Adrenal gland (tissue), 9 donors: ENCODE measurements at regions not wholly inside any gene's neighbourhood (a gene's known extent, or its start where the extent isn't known, plus 50 kb on each side); places are given as distances from the start of the nearest gene placed in this dataset.

Experiments
- DNase-seq, 7 donors: peaks; one replicate each; pipeline ENCODE4 v3.0.0-alpha.2; 2019 to 2020
- H3K27ac ChIP-seq, 5 donors: fragments of 200-600 bp; sonication (generic) in 4 of 5; 1 replicate in 3 of 5; 2 replicates in 2 of 5; pipeline versions ENCODE4 v1.5.1 to v1.8.0; 2016 to 2020; ENCODE audit warnings: mild to moderate bottlenecking in 1 of 5
- H3K27me3 ChIP-seq: fragments of 200-600 bp; 2 replicates; pipeline ENCODE4 v1.8.0; 2021
- H3K36me3 ChIP-seq, 2 donors: fragments of 200-600 bp; replicated peaks in 1 of 2; 1 replicate in 1 of 2; 2 replicates in 1 of 2; pipeline versions ENCODE4 v1.5.1 to v1.8.0; 2018 to 2022
- H3K4me1 ChIP-seq, 2 donors: fragments of 200-600 bp; replicated peaks in 1 of 2; 1 replicate in 1 of 2; 2 replicates in 1 of 2; pipeline versions ENCODE4 v1.5.1 to v1.8.0; 2018 to 2021
- H3K4me3 ChIP-seq, 4 donors: fragments of 200-600 bp; sonication (generic) in 3 of 4; one replicate each; pipeline ENCODE4 v1.5.1; 2016 to 2018
- H3K9me3 ChIP-seq, 3 donors: fragments of 200-600 bp; sonication (generic) in 1 of 3; replicated peaks in 1 of 3; 1 replicate in 2 of 3; 2 replicates in 1 of 3; pipeline versions ENCODE4 v1.5.1 to v1.8.0; 2016 to 2021
- POLR2A ChIP-seq, 2 donors: fragments of 450-650 bp; IDR thresholded peaks; one replicate each; pipeline ENCODE4 v1.6.1; 2017; ENCODE audit warnings: antibody characterized with exemption in 2 of 2, mild to moderate bottlenecking in 2 of 2, moderate library complexity in 1 of 2
- WGBS, 4 donors: extraction: QIAGEN DNeasy Blood & Tissue Kit in 2 of 4; methylation state at CpG; one replicate each; pipeline versions ENCODE4 v1.1.5 to v1.1.7; 2013 to 2017; 5-methylcytosine and 5-hydroxymethylcytosine counted together
- intact Hi-C, 2 donors: fragments of 100-400 bp; cut with DNase I; formaldehyde crosslinking; loops; one replicate each; pipeline versions ENCODE4 v1.14.1 to v1.15.0; 2022 to 2023
- TF ChIP-seq, protein P1 (sequence below), 6 experiments: fragments of 450-650 bp in 4 of 6; fragments of 200-600 bp in 2 of 6; sonication (generic) in 1 of 6; IDR thresholded peaks; 1 replicate in 5 of 6; 2 replicates in 1 of 6; pipeline versions ENCODE4 v1.5.1 to v1.8.0; 2016 to 2021; ENCODE audit warnings: antibody characterized with exemption in 6 of 6, mild to moderate bottlenecking in 2 of 6, moderate library complexity in 1 of 6
- donor health status: healthy with polysubstance abuse.
- donor health status: Bipolar disorder and iron deficiency.
- donor health status: DM: yes; HTN: yes; CAD: no.
- donor health status: DM: no; HTN: no; CAD: no.
- donor health status: DM: no; HTN: no; CAD: no.

DNA sequence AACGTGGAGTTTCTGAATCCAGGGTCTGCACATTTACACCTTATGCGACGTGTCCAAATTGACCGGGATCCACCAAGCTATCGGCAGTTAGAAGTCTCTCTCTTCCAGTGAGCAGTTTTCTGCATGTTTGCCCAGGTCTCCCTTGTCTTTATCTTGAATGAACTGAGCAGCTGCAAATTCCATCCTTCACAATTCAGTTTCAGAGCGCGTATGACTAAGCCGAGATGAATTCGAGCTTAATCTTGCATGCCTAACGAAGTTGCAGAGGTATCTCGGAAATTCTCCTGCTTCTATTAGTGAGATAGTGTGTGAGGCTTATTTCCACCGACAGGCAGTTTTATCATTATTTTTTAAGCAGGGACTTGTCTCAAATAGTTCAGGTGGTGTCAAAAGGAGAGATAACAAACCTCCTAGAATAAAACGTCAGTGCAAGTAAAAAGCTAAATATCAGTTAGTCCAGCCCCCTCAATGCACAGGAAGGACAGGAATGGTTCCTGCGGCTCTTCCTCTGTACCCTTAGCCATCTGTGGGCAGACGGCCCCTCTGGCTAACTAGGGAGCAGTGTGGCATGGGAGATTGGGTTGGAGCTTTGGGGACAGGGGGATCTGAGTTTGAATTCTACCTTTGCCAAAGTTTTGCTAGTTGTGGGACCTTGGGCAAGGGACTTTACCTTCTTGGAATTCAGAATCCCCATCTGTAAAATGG is 93.0 kb upstream of the GPR139 start:
- DNase-seq, result no peak
- Histone ChIP-seq H3K4me1 (no peaks in the 10 kb centered on the region), H3K27me3 (peaks cover 7% of the 10 kb centered on the region), H3K4me3 (no peak overlapping the region), H3K9me3 (no peaks in the 10 kb centered on the region), H3K27ac (no peak overlapping the region), H3K36me3 (no peaks in the 10 kb centered on the region)
- 65 to 73% (median 69%) methylated on average over 15 of the region's 15 CpGs for WGBS, 4 donors
- TF ChIP-seq, protein P1, sequence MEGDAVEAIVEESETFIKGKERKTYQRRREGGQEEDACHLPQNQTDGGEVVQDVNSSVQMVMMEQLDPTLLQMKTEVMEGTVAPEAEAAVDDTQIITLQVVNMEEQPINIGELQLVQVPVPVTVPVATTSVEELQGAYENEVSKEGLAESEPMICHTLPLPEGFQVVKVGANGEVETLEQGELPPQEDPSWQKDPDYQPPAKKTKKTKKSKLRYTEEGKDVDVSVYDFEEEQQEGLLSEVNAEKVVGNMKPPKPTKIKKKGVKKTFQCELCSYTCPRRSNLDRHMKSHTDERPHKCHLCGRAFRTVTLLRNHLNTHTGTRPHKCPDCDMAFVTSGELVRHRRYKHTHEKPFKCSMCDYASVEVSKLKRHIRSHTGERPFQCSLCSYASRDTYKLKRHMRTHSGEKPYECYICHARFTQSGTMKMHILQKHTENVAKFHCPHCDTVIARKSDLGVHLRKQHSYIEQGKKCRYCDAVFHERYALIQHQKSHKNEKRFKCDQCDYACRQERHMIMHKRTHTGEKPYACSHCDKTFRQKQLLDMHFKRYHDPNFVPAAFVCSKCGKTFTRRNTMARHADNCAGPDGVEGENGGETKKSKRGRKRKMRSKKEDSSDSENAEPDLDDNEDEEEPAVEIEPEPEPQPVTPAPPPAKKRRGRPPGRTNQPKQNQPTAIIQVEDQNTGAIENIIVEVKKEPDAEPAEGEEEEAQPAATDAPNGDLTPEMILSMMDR (IDR thresholded peaks at IDR 0.05), result no peak
- TF ChIP-seq POLR2A (IDR thresholded peaks at IDR 0.05), result no peak
- intact Hi-C loops, result no loop called here

GRCh38 chr16:20153444-20153843 is 79.8 kb upstream of the GPR139 start:
- Histone ChIP-seq H3K9me3 (no peaks in the 10 kb centered on the region), H3K4me1 (no peaks in the 10 kb centered on the region), H3K36me3 (no peaks in the 10 kb centered on the region), H3K27me3 (no peaks in the 10 kb centered on the region), H3K27ac (no peak overlapping the region), H3K4me3 (no peak overlapping the region)
- 58 to 73% (median 70%) methylated on average over 1 of the region's 1 CpG for WGBS, 4 donors
- no peak for TF ChIP-seq POLR2A (IDR thresholded peaks at IDR 0.05)
- TF ChIP-seq, protein P1 (IDR thresholded peaks at IDR 0.05), result no peak
- intact Hi-C loops, result no loop called here
- DNase-seq, result no peak

DNA sequence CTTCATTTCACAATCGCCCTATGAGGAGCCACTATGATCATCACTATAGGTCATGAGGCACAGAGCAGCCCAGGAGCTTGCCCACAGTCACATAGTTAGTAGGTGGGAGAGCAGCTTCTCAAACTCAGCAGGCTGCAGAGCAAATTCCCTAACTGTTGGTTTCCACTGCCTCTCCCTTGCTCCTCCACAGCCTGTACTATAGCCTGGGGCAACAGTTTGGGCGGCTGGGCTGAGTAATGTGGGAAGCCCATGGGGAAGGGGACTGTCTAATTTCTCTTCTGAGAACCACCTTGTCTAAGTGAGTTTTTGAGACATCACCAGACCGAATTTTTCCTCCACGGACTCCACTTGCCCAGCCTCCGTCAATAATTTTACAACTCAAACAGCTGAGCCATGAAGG is 73.4 kb upstream of the GPR139 start:
- H3K27ac ChIP-seq, result no peak overlapping the region
- no peaks in the 10 kb centered on the region for H3K36me3 ChIP-seq
- TF ChIP-seq, protein P1 (IDR thresholded peaks at IDR 0.05), result no peak
- TF ChIP-seq POLR2A (IDR thresholded peaks at IDR 0.05), result no peak
- no peaks in the 10 kb centered on the region for H3K4me1 ChIP-seq
- H3K9me3 ChIP-seq, result no peaks in the 10 kb centered on the region
- 42 to 74% (median 55%) methylated on average over 5 of the region's 5 CpGs for WGBS, 4 donors
- intact Hi-C loops, result no loop called here
- no peaks in the 10 kb centered on the region for H3K27me3 ChIP-seq
- no peak overlapping the region for H3K4me3 ChIP-seq
- no peak for DNase-seq

- Histone ChIP-seq H3K9me3 (no peaks in the 10 kb centered on the region), H3K4me3 (no peak overlapping the region), H3K36me3 (no peaks in the 10 kb centered on the region), H3K27me3 (no peaks in the 10 kb centered on the region), H3K4me1 (no peaks in the 10 kb centered on the region), H3K27ac (no peak overlapping the region)
- DNase-seq, result no peak
- intact Hi-C loops, result no loop called here
- TF ChIP-seq, protein P1 (IDR thresholded peaks at IDR 0.05), result no peak
- no peak for TF ChIP-seq POLR2A (IDR thresholded peaks at IDR 0.05)
- WGBS, 4 donors, result 60 to 71% (median 66%) methylated on average over 2 to 7 of the region's 7 CpGs
Observed at GRCh38 chr16:20141956-20142355, 68.3 kb upstream of the GPR139 start.
